Vagina (tissue), 2 donors: ENCODE measurements at regions not wholly inside any gene's neighbourhood (a gene's known extent, or its start where the extent isn't known, plus 50 kb on each side); places are given as distances from the start of the nearest gene placed in this dataset.

ENCODE experiments used
- POLR2A ChIP-seq, 2 donors: fragments of 450-650 bp; IDR thresholded peaks; one replicate each; pipeline ENCODE4 v1.6.1; 2017; ENCODE audit warnings: antibody characterized with exemption in 2 of 2, mild to moderate bottlenecking in 2 of 2, moderate library complexity in 2 of 2
- POLR2AphosphoS5 ChIP-seq, 2 donors: sonication (generic); formaldehyde crosslinking; IDR thresholded peaks; one replicate each; pipeline ENCODE4 v1.9.0; 2017; ENCODE audit warnings: antibody characterized with exemption in 2 of 2, mild to moderate bottlenecking in 2 of 2, low read depth in 1 of 2; ENCODE audit not compliant: insufficient read depth in 1 of 2
- TF ChIP-seq, protein P1 (sequence below), 3 experiments: fragments of 450-650 bp in 2 of 3; fragments of 200-600 bp in 1 of 3; sonication (generic) in 1 of 3; IDR thresholded peaks; one replicate each; pipeline ENCODE4 v1.5.1; 2017 to 2019; ENCODE audit warnings: antibody characterized with exemption in 3 of 3, mild to moderate bottlenecking in 2 of 3, moderate library complexity in 2 of 3

DNA sequence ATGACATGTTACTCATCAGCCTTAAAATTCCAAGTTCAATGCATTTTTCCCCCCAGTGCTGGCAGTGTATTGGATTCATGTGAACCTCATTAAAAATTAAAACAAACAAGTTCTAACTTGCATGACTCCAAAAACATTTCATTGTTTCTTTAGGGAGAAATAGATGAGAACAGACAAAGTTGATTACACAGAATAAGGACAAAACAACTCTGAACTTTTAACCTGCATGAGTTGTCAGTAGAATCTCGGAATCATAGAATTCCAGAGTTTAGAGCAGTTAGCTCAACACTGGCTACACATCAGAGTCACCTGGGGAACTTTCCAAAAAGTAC, 127.5 kb downstream of the TMX1 start:
- TF ChIP-seq, protein P1, sequence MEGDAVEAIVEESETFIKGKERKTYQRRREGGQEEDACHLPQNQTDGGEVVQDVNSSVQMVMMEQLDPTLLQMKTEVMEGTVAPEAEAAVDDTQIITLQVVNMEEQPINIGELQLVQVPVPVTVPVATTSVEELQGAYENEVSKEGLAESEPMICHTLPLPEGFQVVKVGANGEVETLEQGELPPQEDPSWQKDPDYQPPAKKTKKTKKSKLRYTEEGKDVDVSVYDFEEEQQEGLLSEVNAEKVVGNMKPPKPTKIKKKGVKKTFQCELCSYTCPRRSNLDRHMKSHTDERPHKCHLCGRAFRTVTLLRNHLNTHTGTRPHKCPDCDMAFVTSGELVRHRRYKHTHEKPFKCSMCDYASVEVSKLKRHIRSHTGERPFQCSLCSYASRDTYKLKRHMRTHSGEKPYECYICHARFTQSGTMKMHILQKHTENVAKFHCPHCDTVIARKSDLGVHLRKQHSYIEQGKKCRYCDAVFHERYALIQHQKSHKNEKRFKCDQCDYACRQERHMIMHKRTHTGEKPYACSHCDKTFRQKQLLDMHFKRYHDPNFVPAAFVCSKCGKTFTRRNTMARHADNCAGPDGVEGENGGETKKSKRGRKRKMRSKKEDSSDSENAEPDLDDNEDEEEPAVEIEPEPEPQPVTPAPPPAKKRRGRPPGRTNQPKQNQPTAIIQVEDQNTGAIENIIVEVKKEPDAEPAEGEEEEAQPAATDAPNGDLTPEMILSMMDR (IDR thresholded peaks at IDR 0.05), result no peak
- TF ChIP-seq POLR2AphosphoS5 (IDR thresholded peaks at IDR 0.05; ENCODE audit: insufficient read depth in 1 of 2, low read depth in 1 of 2), result no peak
- no peak for TF ChIP-seq POLR2A (IDR thresholded peaks at IDR 0.05)
